Type B pancreatic cell (in vitro differentiated cells): ENCODE measurements at regions not wholly inside any gene's neighbourhood (a gene's known extent, or its start where the extent isn't known, plus 50 kb on each side); places are given as distances from the start of the nearest gene placed in this dataset.

Experiments used
- DNase-seq: peaks from one replicate; pipeline ENCODE4 v3.0.0; 2021; ENCODE audit warnings: mixed read lengths; ENCODE audit not compliant: unreplicated experiment; ENCODE audit errors: extremely low spot score
- H3K27ac Mint-ChIP-seq: 2 replicates; pipeline ENCODE4 v1.8.0; 2021; ENCODE audit warnings: mild to moderate bottlenecking, mixed read lengths
- H3K27me3 Mint-ChIP-seq: 2 replicates; pipeline ENCODE4 v1.8.0; 2021; ENCODE audit warnings: mixed read lengths
- H3K36me3 Mint-ChIP-seq: 2 replicates; pipeline ENCODE4 v1.8.0; 2021; ENCODE audit warnings: mixed read lengths
- H3K4me1 Mint-ChIP-seq: one replicate; pipeline ENCODE4 v1.8.0; 2021; ENCODE audit warnings: mixed read lengths; ENCODE audit not compliant: unreplicated experiment
- H3K4me3 Mint-ChIP-seq: 2 replicates; pipeline ENCODE4 v1.8.0; 2021; ENCODE audit warnings: mild to moderate bottlenecking, mixed read lengths
- H3K9me3 Mint-ChIP-seq: 2 replicates; pipeline ENCODE4 v1.8.0; 2021; ENCODE audit warnings: mixed read lengths
- CTCF ChIP-seq: fragments of 200-600 bp; sonication (generic); conservative IDR thresholded peaks from 2 replicates; pipeline ENCODE4 v1.5.0; 2021; ENCODE audit warnings: antibody characterized with exemption, mild to moderate bottlenecking

DNA sequence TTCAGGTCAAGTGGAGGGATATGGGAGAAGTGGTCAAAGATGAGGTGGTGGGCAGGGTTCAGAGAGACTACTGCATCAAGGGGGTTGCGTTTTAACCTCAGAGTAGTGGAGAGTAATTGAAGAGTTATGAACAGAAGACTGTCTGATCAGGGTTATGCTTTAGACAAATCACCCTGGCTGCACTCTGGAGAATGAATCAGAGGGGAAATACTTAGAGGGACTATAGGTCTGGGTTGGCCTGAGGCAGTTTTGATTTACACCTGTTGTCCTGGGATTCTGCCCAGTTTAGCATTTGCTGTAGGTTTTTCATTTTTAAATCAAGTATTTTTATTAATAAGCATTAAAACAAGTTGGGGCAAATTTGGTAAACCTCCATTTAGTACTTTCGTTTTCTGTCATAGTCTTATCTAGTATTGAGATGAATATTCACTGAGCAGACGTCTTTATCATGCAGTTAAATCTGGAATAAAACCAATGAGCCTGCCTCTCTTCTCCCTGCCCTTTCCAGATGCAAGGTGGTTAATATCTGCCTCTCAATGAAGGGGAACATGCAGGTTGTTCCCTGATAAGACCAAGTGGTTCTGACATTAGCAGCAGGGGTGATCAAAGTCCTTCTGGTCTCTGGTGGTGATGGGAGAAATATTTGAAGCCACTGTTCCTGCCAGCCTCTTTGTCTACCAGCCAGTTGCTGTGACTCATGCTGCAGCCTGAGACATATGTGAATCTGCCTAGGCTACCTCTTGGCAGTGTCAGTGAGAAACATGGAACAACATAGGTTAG is 116.0 kb upstream of the RPS6KA3 start:
- H3K4me3 Mint-ChIP-seq = no peak overlapping the region
- TF ChIP-seq CTCF = no peak
- no peaks in the 10 kb centered on the region for H3K36me3 Mint-ChIP-seq
- H3K4me1 Mint-ChIP-seq = peaks cover 5% of the 10 kb centered on the region
- no peaks in the 10 kb centered on the region for H3K9me3 Mint-ChIP-seq
- peak overlapping the region; percentile 19 for H3K27ac Mint-ChIP-seq
- DNase-seq = no peak
- no peaks in the 10 kb centered on the region for H3K27me3 Mint-ChIP-seq

- TF ChIP-seq CTCF = no peak
- H3K9me3 Mint-ChIP-seq = no peaks in the 10 kb centered on the region
- no peak for DNase-seq
- no peak overlapping the region for H3K4me3 Mint-ChIP-seq
- no peaks in the 10 kb centered on the region for H3K36me3 Mint-ChIP-seq
- no peak overlapping the region for H3K27ac Mint-ChIP-seq
- peaks cover 5% of the 10 kb centered on the region for H3K4me1 Mint-ChIP-seq
- no peaks in the 10 kb centered on the region for H3K27me3 Mint-ChIP-seq
Measured at GRCh38 chrX:20382082-20382481, 115.4 kb upstream of the RPS6KA3 start.

DNA sequence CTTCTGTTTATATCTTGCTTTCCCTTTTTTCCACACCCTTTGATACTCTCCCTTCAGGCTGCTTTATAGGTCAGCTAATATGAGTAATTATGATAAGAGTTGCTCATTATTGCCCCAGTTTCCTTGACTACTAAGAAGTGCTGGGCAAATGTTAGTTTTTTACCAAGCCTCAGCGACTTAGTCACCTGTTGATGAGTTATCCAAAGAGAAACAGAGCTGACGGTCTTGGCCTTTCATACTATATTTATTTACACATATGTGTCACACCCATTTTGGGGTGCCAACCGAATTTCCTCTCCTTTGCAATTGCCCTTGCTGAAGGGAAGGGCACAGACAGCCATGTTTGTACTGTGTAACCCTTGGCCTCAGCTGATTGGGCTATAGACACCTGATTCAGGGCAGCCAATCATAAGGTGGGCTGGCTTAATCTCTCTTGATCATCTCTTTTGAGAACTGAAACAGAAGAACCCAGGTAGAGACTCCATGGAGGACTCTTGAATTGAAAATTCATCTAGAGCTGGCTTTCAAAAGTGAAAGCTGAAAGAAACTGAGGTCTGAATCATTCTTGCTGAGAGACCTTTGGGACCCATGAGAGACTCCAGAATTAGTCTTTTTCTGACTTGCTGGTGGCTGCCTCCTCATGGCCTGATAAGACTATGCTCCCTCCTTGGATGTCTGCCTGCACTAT is 111.7 kb upstream of the RPS6KA3 start:
- Mint-ChIP-seq H3K4me1 (peaks cover 11% of the 10 kb centered on the region), H3K27ac (peak overlapping the region; percentile 23), H3K4me3 (no peak overlapping the region), H3K9me3 (no peaks in the 10 kb centered on the region), H3K36me3 (no peaks in the 10 kb centered on the region), H3K27me3 (no peaks in the 10 kb centered on the region)
- TF ChIP-seq CTCF = no peak
- no peak for DNase-seq

DNA sequence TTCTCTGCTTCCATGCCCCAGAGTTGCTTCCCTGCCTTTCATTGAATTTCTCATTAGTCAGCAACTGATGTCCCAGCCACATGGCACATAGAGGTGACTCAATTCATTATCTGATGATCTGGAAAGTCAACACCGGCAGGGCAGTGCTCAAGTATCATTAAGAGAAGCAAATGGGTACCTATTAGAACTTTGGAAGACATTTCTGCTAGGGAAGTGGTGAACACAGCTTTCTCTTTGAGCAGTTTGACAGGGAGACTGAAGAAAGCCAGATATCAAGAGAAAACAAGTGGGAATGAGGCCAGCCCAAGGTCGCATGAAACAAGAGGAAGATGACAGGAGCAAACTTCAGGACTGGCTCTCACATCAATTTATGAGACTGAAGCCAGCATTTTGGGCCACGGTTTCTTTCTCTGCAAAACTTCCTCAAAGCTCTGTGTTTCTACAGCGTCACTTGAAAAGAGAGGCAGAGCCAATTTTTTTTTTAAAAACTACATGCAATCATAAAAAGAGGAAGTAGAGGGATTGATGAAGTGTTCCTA is 108.3 kb upstream of the RPS6KA3 start:
- Mint-ChIP-seq H3K4me3 (no peak overlapping the region), H3K27ac (peak overlapping the region; percentile 11), H3K9me3 (peaks cover 3% of the 10 kb centered on the region), H3K27me3 (no peaks in the 10 kb centered on the region), H3K36me3 (no peaks in the 10 kb centered on the region), H3K4me1 (peaks cover 7% of the 10 kb centered on the region)
- no peak for TF ChIP-seq CTCF
- no peak for DNase-seq

GRCh38 chrX:20374450-20374849 is 107.7 kb upstream of the RPS6KA3 start:
- DNase-seq = no peak
- Mint-ChIP-seq H3K27me3 (no peaks in the 10 kb centered on the region), H3K27ac (peak overlapping the region; percentile 11), H3K4me1 (peaks cover 7% of the 10 kb centered on the region), H3K36me3 (no peaks in the 10 kb centered on the region), H3K4me3 (no peak overlapping the region), H3K9me3 (peaks cover 3% of the 10 kb centered on the region)
- no peak for TF ChIP-seq CTCF
